ENCODE measurements at regions not wholly inside any gene's neighbourhood (a gene's known extent, or its start where the extent isn't known, plus 50 kb on each side); places are given as distances from the start of the nearest gene placed in this dataset.

DNA sequence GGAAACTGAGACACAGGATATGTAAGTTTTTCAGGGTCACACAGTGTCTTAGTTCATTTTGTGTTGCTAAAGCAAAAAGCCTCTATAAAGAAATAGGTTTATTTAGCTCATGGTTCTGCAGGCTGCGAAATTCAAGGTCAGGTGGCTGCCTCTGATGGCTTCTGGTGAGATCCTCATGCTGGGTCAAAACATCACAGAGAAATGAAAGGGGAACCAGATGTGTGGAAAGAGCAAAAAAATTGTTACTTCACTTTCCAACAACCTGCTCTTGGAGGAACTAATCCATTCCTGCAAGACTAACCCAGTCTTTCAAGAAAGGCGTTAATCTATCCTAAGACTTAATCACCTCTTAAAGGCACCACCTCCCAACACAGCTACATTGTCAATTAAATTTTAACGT is 64.2 kb upstream of the UBL3 start:
- no peak overlapping the region for H3K4me3 ChIP-seq (ENCODE audit: low read depth, low read length)
- no peak for TF ChIP-seq CTCF (IDR thresholded peaks at IDR 0.05; ENCODE audit: low read depth, low read length)

DNA sequence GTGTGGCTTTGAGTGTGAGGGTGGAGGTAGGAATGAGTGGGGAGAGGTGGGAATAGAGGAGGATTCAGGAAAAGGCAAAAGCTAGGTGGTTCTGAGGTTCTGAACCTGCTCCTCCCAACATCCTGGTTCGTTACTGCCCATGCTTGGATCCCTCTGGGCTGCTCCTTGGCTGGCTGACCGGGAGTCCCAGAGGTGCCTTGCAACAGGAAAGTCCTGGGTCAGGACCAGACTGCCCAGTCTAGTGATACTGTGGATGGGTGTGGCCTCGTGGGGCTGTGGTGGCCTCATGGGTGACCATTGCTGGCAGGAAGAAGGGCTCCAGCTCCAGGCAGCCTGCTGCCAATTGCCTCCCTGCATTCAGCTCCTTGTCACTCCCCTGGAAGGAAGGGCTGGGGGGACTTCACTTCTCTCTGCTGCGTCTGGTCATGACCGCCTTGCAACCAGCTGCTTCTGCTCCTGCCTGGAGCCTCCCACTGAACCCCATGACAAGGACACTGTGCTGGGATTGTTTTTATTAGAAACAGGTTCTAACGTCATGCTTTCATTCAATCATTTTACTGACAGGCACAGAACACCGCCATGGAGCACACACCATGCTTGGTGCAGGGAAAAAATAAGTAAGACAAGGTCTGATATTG is 61.5 kb upstream of the UBL3 start:
- no peak for TF ChIP-seq CTCF (IDR thresholded peaks at IDR 0.05; ENCODE audit: low read depth, low read length)
- H3K4me3 ChIP-seq (ENCODE audit: low read depth, low read length): no peak overlapping the region

DNA sequence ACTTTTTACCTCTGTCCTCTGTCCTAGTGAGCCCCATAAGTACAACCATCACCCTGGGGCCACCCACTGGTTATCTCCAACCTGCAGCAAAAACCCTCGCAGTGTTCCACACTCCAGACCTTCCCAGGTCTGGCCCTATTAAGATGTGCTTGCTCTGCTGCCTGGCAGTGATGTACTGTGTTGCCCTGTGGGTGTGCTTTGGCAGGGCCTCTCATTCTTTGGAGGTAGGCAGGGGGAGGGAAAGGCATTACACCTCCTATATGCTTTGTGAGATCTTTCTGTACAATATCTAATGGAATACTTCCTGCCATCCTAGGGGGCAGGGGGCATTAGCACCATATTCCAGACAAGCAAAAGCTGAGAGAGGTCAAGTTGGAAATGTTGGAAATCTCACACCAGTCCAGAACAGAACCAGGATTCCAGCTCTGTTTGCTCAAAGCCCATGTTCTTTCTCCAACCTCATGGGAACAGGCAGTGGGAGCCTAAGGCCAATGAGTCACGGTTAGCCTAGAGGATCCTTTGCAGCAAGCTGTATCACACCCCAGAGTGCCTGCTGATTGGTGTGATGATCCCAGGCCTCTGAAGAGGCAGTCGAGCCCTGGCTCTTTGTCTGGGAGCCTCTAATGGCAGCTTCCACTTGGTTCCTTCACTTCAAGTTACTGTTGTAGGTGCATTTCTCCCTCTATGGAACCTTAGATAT is 59.7 kb upstream of the UBL3 start:
- TF ChIP-seq CTCF (IDR thresholded peaks at IDR 0.05; ENCODE audit: low read depth, low read length): no peak

DNA sequence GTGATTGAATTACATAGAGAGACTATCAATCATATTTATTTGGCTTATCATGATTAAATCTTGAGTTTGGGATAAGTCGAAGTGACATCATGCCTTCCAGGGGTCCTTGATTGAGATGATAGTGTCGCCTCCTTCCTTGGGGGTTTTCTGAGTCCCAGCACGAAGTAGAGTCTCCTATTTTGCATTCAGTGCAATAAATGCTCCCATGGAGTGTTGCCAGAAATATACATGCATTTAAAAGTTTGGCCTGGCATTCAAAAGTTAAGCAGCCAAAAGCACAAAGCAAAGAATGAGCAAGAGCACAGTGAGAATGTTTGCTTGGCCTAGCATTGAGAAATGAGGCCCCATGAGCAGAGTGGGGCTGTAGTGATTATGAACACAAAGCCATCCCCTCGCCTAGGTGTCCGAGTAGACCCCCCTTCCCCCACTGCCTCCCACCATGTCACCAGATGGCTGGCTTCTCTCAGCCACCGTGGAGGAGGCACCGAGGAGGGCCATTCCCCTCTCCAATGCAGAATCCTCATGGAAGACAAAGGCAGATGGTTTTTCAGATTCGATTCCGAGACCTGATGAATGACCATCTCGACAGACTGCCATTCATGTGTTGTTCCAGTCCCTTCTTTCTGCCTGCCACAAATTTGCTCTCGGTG is 58.8 kb upstream of the UBL3 start:
- TF ChIP-seq CTCF (IDR thresholded peaks at IDR 0.05; ENCODE audit: low read depth, low read length): no peak
- H3K4me3 ChIP-seq (ENCODE audit: low read depth, low read length): no peak overlapping the region

More for the DNA sequence above, 59.7 kb upstream of the UBL3 start:
- no peak overlapping the region for H3K4me3 ChIP-seq (ENCODE audit: low read depth, low read length)

- H3K4me3 ChIP-seq (ENCODE audit: low read depth, low read length): no peak overlapping the region
- TF ChIP-seq CTCF (IDR thresholded peaks at IDR 0.05; ENCODE audit: low read depth, low read length): no peak
These were observed 58.1 kb upstream of the UBL3 start for GRCh38 chr13:29908416-29909080.

- TF ChIP-seq CTCF (IDR thresholded peaks at IDR 0.05; ENCODE audit: low read depth, low read length): no peak
- no peak overlapping the region for H3K4me3 ChIP-seq (ENCODE audit: low read depth, low read length)
These were observed 57.3 kb upstream of the UBL3 start for GRCh38 chr13:29907670-29908069.
